ENCODE measurements at regions not wholly inside any gene's neighbourhood (a gene's known extent, or its start where the extent isn't known, plus 50 kb on each side); places are given as distances from the start of the nearest gene placed in this dataset.

GRCh38 chr2:45263147-45263546, 253.9 kb upstream of the SIX2 start:
- TF ChIP-seq CTCF (IDR thresholded peaks at IDR 0.05; ENCODE audit: poor library complexity) (no peak), EZH2phosphoT487 (IDR thresholded peaks at IDR 0.05; ENCODE audit: low read depth, severe bottlenecking, unreplicated experiment) (no peak)
